NCI-H128 (cell line): ENCODE measurements at regions not wholly inside any gene's neighbourhood (a gene's known extent, or its start where the extent isn't known, plus 50 kb on each side); places are given as distances from the start of the nearest gene placed in this dataset.

ENCODE experiments used
- DNase-seq: peaks from one replicate; lab custom pipeline; 2025; ENCODE audit not compliant: unreplicated experiment; lab: John Stamatoyannopoulos, UW

DNA sequence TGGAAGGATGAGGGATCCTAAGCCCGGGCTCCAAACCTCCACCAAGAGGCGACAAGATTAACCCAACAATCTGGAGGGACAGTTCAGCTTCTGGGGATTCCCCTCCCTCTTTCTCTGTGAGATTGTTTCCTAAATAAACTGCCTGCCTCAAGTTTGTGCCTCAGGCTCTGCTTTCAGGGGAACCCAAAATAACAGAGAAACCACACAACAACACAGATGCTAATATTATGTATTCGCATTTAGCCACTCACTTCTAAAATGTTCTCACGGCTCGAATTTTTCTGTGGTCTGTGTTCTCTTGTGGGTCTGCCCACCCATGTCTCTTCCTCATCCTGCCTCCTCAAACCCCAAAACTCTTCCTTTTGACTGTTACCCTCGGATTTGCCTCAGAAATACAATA, 1381.1 kb upstream of the SLC10A2 start:
- no peak for DNase-seq

- no peak for DNase-seq
These were observed 1376.3 kb upstream of the SLC10A2 start for GRCh38 chr13:104442536-104442935.

DNA sequence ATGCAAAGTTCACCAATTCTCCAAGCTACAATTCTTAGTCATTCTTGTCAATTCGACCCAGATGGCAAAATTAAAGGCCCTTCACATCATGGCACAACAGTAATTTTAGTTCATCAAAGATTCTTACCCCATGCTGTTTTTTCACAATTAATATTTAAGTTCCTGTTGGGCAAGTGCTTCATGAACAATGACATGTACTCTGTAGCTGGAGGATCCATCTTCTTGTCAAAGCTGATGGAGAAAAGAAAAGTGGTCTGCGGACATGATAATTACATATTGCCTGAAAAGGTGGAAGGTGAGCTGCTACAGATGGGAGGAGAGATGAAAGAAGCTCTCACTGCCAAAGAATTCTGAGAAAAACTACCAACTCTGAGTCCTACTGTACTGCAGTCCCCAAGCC, 1370.3 kb upstream of the SLC10A2 start:
- DNase-seq = no peak

- no peak for DNase-seq
These were observed 1365.7 kb upstream of the SLC10A2 start for GRCh38 chr13:104431895-104432294.

GRCh38 chr13:104426435-104426834, 1360.2 kb upstream of the SLC10A2 start:
- DNase-seq = no peak

GRCh38 chr13:104422668-104423067, 1356.5 kb upstream of the SLC10A2 start:
- DNase-seq = no peak

- no peak for DNase-seq
These were observed 1350.8 kb upstream of the SLC10A2 start for GRCh38 chr13:104416973-104417372.

DNA sequence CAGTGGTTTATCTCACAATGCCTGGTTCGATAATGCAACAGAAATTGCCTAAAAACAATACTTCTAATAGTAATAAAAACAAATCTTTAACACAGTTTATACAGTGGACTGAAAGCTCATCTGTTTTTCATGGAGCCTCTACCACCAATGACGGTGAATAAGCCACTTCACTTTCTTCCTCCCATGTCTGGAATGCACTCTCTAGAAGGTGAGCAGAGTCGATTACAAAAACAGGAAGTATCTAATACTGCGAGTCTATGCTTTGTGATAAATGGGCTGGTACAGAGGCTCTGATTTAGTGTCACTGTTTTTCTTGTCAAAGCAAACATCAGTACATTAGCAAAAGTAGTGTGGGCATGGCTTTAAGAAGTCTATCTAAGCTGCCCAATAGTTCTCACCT, 1348.6 kb upstream of the SLC10A2 start:
- DNase-seq = no peak

DNA sequence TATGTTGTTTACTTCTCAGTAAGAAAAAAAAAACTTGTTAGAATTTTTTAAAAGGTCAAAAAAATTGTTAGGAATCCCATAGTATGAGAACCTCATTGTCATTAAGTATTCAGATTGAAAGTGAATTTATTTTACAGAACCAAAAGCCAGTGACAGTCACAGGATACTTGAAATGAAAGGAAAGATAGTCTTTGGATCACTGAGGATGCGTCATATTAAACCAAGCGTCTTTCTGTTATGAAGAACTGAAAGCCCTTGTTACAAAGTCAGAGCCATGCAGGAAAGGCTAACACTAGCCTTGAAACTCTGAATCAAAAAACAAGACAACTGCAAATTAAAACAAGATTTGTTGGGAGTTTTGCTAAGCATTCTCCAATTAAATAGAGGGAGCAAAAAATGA, 1348.0 kb upstream of the SLC10A2 start:
- DNase-seq = no peak

GRCh38 chr13:104411141-104411765, 1345.0 kb upstream of the SLC10A2 start:
- DNase-seq = no peak

- no peak for DNase-seq
These were observed 1342.5 kb upstream of the SLC10A2 start for GRCh38 chr13:104408733-104409132.

- DNase-seq = no peak
These were observed 1338.1 kb upstream of the SLC10A2 start for GRCh38 chr13:104404325-104404724.

- no peak for DNase-seq
These were observed 1323.5 kb upstream of the SLC10A2 start for GRCh38 chr13:104389691-104390090.

DNA sequence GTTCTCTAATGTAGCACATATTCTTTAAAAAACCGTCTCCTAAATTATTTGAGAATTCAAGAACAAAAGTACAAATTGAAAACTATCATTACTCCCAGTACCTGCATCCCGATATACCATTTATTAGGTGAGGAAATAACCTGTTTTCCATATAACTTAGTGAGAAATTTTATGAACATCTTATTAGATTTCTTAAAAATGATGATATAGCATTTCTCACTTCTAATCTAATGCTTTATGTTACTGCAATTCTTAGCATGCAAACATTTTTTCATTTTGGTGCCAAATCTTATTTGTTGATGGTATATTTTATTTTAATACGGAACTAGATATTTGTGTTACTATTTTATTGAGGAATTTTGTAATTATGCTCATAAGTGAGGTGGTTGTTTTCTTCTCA, 1321.3 kb upstream of the SLC10A2 start:
- no peak for DNase-seq

- no peak for DNase-seq
These were observed 1319.2 kb upstream of the SLC10A2 start for GRCh38 chr13:104385404-104385803.

- DNase-seq = no peak
These were observed 1316.7 kb upstream of the SLC10A2 start for GRCh38 chr13:104382951-104383350.

- no peak for DNase-seq
These were observed 1310.4 kb upstream of the SLC10A2 start for GRCh38 chr13:104376588-104376987.

- no peak for DNase-seq
These were observed 1309.4 kb upstream of the SLC10A2 start for GRCh38 chr13:104375614-104376013.

GRCh38 chr13:104372095-104372655, 1306.0 kb upstream of the SLC10A2 start:
- DNase-seq = no peak

- no peak for DNase-seq
These were observed 1299.2 kb upstream of the SLC10A2 start for GRCh38 chr13:104365430-104365829.

DNA sequence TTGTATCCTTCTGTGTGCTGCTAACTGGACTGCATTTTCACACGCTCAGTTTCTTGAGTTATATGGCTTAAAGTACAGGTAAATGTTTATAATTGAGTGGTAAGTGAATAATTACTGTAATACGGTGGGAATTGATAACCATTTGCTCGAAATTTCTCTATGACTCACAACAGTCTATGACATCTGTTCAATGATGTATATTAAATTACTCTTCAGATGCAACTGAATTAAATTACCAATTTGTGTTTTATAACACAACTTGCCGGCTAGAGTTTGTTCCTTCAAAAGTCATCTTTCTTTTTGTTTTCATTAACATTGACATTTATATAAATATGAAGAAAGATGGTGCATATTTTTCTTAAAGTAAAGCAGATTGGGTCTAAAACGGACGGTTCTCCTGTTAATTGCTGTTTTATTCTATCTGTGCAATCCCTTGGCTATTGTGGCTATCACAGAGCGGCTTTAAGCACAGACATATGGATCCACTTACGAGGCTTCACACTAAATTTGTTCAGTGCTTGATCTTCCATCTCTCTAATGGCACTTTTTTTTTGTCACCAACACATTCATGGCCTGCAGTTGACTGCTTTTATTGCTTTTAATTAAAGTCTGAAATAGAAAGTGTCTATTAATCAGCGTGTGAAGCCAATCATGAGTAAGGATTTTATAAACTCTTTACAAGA, 1291.6 kb upstream of the SLC10A2 start:
- DNase-seq = no peak

DNA sequence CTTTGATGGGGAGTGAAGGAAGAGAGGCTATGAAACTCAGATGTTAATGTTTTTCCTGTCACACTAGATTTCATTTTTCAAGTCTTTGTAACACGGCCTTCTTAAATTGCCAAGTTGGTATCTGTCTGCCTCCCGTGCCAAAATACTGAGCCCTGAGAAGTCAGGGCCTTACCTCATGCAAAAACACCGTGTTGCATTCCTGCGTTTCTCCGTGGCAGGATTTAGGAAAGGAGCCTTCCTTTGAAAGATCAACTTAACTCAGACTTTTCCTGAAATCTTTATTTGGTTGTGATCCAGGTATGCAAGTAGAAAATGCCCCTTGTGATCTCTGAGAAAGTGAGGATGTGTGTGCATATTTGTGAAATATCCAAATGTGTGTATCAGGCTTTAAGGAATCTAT, 1291.0 kb upstream of the SLC10A2 start:
- no peak for DNase-seq
